ENCODE measurements at regions not wholly inside any gene's neighbourhood (a gene's known extent, or its start where the extent isn't known, plus 50 kb on each side); places are given as distances from the start of the nearest gene placed in this dataset.

GRCh38 chr3:101042996-101043686, 49.9 kb upstream of the ABI3BP start:
- TF ChIP-seq POLR2AphosphoS5 (IDR thresholded peaks at IDR 0.05; ENCODE audit: insufficient read depth, low read depth, low read length): no peak
- TF ChIP-seq EZH2 (IDR thresholded peaks at IDR 0.05; ENCODE audit: borderline replicate concordance, low read depth, low read length, severe bottlenecking): no peak
- TF ChIP-seq JUN (IDR thresholded peaks at IDR 0.05; ENCODE audit: borderline replicate concordance, insufficient read depth, insufficient read length, low read depth): no peak
- TF ChIP-seq MAX (IDR thresholded peaks at IDR 0.05; ENCODE audit: insufficient read depth, insufficient read length): no peak
- no peak for TF ChIP-seq FOS (IDR thresholded peaks at IDR 0.05; ENCODE audit: borderline replicate concordance, insufficient read depth, low read length)
- TF ChIP-seq POLR2A (IDR thresholded peaks at IDR 0.05; ENCODE audit: low read depth, low read length): no peak
- no peak for TF ChIP-seq MYC (IDR thresholded peaks at IDR 0.05; ENCODE audit: low read depth, low read length)
- no peak for TF ChIP-seq CTCF (IDR thresholded peaks at IDR 0.05; ENCODE audit: extremely low read depth in 1 of 2, insufficient read depth in 1 of 2, low read depth in 1 of 2, low read length in 2 of 2)
- H3K9me3 ChIP-seq (replicated peaks; ENCODE audit: control insufficient read depth, insufficient read depth, low read length): no peaks in the 10 kb centered on the region
- H3K9me1 ChIP-seq (replicated peaks; ENCODE audit: control insufficient read depth, extremely low read depth, insufficient read depth, low read length): no peaks in the 10 kb centered on the region
- POLR2A ChIA-PET: no interaction called here
- no peaks in the 10 kb centered on the region for H3K36me3 ChIP-seq (ENCODE audit: control insufficient read depth in 2 of 2, extremely low read depth in 1 of 2, insufficient read depth in 2 of 2, low read length in 2 of 2)
- no peaks in the 10 kb centered on the region for H3K79me2 ChIP-seq (ENCODE audit: control insufficient read depth, insufficient read depth, low read length)
- CTCF ChIA-PET: interaction anchor here (1.2 kb wide), 1 partner anchor 88 kb away, joined by 3 read pairs; no protein-coding TSS in a partner anchor
- dilution Hi-C loops (cut with MboI; ENCODE audit: extremely low pct_ligation_motif_present, low sequenced_read_pairs) (no loop called here), intact Hi-C loops (cut with micrococcal nuclease) (no loop called here)
- no TSS peak for BruUV-seq (replicated peaks)
- no peak overlapping the region for H3K4me3 ChIP-seq (replicated peaks in 1 of 3; ENCODE audit: insufficient read depth in 1 of 3, low read depth in 1 of 3, low read length in 3 of 3)
- H3K27ac ChIP-seq (ENCODE audit: insufficient read depth, low read depth, low read length): no peak overlapping the region
- H3K9ac ChIP-seq (replicated peaks; ENCODE audit: extremely low read depth, insufficient read depth, low read length): no peak overlapping the region
- no peak overlapping the region for H3K4me2 ChIP-seq (ENCODE audit: insufficient read depth, low read length)
- FAIRE-seq: no peak
- no peaks in the 10 kb centered on the region for H3K27me3 ChIP-seq (ENCODE audit: control insufficient read depth in 2 of 2, insufficient read depth in 2 of 2, low read length in 2 of 2)
- no peak for DNase-seq (ENCODE audit: low read depth, low spot score)
- H3K4me1 ChIP-seq (ENCODE audit: control insufficient read depth, extremely low read depth, insufficient read depth, low read length): no peaks in the 10 kb centered on the region
- H2AFZ ChIP-seq (ENCODE audit: low read depth, low read length): no peak overlapping the region
- H4K20me1 ChIP-seq (replicated peaks; ENCODE audit: control insufficient read depth, extremely low read depth, insufficient read depth, low read length): no peaks in the 10 kb centered on the region
